NCI-H460 (cell line): ENCODE measurements at regions not wholly inside any gene's neighbourhood (a gene's known extent, or its start where the extent isn't known, plus 50 kb on each side); places are given as distances from the start of the nearest gene placed in this dataset.
"Not testable (repeated sequence)": the region's sequence is repeated elsewhere in the genome, so short reads cannot be mapped to it uniquely, and the experiment has no call there.

Experiments used
- DNase-seq: peaks from one replicate; pipeline ENCODE4 v3.0.0-alpha.2; 2016; ENCODE audit warnings: low read depth; ENCODE audit errors: extremely low read depth

DNA sequence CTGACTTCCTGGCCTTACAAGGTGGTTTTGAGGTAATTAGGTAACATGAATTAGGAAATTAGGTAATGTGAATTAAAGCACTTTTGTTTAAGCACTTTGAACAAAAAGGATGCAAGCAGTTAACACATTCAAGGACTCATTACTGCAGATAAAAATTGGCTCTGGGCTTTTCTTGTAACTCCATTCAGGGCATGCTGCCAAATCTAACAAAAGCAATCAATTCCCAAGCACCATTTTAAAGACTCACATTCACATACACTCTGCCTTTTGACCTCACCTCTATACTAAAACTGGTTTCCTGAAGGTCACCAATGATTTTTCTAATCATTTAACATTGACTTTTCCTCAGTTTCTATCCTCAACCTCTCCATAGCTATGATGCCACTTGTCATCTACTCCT is 251.2 kb upstream of the RHOBTB1 start:
- DNase-seq: no peak

DNA sequence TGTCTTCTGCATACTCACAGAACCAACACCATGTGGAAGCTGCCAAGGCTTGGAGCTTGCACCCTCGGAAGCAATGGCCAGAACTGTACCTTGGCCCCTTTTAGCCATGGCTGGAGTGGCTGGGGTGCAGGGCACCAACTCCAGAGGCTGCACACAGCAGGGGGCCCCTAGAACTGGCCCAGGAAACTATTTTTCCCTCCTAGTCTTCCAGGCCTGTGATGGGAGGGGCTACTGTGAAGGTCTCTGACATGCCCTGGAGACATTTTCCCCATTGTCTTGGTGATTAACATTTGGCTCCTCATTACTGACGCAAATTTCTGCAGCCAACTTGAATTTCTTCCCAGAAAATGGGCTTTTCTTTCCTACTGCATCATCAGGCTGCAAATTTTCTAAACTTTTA is 248.6 kb upstream of the RHOBTB1 start:
- DNase-seq: not testable (repeated sequence)

DNA sequence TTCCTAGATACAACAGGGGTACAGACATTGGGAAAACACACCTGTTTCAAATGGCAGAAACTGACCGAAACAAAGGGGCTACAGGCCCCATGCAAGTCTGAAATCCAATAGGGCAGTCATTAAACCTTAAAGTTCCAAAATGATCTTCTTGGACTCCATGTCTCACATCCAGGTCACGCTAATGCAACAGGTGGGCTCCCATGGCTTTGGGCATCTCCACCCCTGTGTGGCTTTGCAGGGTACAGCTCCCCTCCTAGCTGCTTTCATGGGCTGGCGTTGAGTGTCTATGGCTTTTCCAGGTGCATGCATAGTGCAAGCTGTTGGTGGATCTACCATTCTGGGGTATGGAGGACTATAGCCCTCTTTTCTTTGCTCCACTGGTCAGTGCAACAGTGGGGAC is 248.1 kb upstream of the RHOBTB1 start:
- no peak for DNase-seq

DNA sequence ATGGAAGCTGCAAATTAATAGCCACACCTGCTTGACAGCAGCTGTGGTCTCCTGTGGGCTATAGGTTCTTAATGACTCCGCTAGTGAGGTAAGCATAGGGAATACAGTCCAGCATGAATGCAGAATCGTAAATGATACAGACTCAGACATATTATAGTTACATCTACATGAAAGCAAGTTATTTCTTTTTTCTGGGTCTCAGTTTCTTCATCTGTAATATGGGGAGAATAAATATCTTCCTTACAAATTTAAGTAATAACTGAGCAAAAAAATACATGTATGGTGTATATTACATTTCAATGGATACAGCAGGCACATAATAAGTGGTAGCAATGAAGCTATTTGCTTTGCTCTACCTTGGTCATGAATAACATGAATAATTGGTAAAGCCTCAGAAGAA is 245.9 kb upstream of the RHOBTB1 start:
- no peak for DNase-seq

DNA sequence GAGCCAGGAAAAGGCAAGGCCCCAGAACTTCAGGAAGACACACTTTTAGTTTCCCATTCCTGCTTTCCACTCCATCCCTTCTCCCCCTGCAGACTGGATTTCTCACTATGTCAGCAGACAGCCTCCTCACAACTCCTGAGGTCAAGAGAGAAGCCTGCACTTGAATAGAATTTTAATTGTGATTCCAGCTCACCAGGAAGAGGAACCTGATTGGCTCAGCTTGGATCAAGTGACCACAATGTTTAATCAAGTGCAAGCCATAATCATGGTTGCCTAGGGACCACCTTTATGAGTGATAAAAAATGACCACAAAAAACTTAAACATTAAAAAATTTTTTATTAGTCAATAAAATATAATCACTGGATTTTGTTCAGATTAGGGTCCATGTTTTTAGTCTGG is 244.7 kb upstream of the RHOBTB1 start:
- no peak for DNase-seq

DNA sequence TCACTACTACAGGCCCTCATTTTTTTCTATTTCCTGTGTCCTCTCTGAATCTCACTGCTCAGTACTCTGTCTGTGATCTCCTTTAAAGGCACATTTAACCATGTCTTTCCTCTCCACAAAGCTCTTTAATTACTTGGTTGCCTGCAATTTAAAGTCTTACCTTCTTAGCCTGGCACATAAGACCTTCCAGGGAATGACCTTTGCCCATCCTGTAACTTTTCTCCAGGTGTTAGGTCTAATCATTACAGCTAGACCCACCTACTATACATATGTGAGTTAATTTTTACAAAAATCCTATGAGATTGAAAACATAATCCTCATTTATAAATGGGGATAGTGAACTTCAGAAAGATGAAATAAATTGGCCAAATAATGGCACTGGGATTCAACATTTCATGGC is 244.1 kb upstream of the RHOBTB1 start:
- DNase-seq: no peak

DNA sequence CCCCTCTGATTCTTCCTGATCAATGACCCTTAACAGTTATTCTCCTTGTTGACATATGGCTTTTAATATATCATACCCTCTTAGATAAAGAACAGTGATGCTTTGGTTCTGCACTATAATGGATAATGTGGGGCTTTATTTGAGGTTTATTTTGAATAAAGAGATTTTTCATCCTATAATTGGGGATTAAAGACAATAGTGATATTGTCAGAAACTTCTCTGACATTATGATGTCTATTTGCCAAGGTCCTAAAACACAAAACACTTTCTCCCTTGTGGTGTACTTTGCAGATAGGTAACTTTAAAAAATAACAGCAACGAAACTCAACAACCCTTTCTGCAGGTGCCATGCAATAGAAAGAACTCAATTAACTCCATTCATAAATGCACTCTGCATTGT is 243.6 kb upstream of the RHOBTB1 start:
- DNase-seq: no peak

DNA sequence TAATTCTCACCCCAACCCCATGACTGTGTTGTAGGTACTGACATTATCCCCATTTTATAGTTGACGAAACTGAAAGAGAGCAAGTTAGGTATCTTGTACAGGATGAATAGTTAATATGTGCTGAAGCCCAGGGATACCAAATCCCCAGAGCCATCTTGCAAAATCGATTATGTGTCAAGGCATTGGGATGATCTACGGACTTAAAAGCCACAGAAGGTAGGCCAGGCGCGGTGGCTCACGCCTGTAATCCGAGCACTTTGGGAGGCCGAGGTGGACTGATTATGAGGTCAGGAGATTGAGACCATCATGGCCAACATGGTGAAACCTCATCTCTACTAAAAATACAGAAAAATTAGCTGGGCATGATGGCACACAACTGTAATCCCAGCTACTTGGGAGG is 242.4 kb upstream of the RHOBTB1 start:
- no peak for DNase-seq

DNA sequence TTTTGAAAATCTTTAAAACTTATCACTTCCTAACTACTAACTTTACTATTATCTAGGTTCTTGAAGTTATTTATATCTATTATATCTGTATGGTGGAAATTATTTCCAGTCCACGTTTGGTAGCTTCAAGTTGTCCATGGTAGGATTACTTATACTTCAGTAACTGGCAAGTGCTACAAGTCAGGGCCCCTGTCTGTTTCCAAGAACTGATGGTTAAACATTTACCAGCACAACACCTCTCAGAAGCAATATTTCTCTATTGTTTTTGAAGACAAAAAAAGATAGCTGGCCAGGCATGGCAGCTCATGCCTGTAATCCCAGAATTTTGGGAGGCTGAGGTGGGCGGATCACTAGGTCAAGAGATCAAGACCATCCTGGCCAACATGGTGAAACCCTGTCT is 240.4 kb upstream of the RHOBTB1 start:
- DNase-seq: no peak

DNA sequence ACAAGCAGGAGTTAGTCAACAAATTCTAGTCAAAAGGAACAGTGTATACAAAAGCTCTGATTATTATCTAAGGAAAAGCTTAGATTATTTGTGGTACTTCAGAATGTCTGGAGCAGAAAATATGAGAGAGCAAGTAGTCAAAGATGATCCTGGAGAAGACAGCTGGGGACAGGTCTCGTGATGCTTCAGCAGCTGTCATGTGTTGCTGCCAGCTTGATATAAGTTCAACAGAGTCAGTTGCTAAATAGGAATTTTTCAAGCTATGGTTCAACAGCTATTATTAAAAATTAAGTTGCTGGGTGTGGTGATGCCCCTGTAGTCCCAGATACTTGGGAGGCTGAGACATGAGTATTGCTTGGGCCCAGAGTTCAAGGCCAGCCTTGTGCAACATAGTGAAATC is 240.0 kb upstream of the RHOBTB1 start:
- DNase-seq: no peak

DNA sequence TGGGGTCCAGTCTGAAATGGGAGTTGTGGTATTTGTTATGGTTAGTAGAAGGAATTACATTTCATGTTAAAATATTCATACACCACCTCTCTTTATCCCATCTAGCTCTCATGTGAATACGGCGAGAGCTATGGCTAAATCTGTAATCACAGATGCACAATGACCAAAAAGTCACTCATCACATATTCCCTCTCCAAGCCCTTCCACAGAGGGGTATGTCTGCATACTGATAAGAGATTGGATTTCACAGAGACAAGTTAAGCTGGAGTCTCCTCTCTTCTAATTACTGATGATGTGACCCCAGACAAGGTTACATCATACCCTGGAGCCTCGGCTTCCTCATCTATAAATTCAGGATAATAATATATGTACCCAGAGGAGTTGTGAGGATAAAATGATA is 237.8 kb upstream of the RHOBTB1 start:
- DNase-seq: no peak

DNA sequence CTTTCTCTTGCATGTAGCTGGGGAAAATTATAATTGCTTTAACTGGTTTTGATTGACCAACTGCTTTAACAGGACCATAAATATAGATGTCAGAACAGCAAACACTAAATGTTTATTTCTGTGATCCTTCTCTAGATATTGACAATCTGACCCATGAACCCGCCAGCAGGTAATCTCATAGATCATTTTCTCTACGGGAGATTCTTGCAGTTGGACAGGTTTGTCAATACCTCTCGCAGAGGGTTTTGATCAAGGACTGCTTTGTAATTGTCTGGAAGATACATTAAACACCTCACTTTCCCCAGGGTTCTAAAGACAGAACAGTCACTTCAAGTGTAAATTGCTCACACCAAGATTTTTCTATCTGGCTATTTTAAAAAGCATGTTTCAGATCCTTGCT is 235.8 kb upstream of the RHOBTB1 start:
- DNase-seq: no peak

DNA sequence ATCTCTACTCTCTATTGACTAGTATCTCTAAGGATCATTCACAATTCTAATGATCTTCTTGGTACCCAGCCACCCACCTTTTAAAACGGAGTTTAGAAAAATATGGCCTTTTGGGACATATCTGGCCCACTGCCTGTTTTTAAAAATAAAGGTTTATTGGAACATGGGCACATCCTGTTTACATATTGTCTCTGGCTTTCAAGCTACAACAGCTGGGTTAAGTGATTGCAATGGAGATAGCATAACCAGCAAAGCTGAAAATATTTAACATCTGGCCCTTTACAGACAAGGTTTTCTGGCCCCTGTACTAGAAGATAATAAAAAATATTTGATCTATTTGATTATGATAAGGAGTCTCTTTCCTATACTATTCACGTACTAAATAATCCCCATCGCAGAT is 232.4 kb upstream of the RHOBTB1 start:
- no peak for DNase-seq

DNA sequence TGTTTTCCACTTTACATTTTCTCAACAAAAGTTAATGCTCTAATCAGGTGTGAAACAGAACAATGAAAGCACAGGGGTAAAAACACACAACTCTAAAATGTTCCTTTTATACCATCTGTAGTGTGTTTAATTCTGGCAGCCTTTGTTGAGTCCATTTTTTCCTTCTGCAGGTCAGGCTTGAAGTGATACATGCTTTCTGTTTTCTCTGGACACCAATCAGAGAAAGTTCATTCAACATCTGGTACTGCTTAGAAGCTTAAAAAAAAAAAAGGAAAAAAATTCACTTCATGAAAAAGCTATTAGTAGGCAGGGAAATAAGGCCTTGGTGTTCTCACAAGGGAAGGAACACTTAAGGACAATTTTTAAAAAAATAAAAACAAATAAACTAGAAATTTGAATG is 231.3 kb upstream of the RHOBTB1 start:
- no peak for DNase-seq

DNA sequence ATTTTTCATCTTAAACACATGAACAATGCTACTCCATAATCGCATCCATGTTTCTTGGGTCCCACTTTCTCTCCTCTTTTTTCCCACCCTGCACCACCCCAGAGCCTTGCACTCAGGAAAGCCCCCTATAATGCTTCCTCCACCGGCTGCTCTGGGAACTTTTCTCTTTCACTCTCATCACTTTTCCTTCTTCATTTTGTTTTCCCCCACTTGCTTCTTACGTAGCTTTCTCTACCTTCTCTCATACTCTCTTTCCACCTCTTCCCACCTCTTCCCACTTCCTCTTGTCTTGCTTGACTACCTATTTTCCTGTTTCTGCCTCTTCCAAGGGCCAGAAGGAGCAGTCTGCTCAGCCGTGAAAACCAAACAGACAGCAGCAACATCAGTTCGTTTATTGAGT is 229.5 kb upstream of the RHOBTB1 start:
- no peak for DNase-seq

DNA sequence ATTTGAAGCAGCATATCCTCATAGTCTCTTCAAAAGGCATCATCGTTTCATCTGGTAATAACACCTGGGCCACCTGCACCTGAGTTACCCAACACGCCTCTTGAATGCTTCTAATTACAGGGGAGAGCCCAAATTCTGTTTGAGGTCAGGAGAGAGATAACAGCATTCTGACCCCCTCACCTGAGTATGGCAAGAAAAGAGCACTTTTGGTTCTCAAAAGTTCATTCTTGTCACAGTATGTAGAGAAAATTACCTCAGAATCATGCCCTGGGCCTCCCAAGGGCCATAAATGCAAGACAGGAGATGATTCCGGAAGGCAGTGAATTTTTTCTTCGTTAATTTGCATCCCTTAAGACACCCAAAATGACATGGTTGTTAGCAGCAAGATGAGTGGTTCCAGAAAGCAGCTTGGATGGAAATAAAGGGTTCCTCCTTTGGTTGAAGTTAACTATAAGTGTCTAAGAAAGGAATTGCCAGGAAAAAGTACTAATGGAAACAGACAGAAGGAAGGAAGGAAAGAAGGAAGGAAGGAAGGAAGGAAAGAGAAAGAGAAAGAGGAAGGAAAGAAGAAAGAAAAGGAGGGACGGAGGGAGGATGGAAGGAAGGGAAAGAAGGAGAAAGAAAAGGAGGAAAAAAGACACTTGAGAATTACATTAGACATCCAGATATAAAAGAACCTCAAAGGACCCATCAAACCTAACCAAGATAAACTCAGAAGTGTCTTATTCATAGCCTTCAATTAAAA is 228.4 kb upstream of the RHOBTB1 start:
- no peak for DNase-seq

DNA sequence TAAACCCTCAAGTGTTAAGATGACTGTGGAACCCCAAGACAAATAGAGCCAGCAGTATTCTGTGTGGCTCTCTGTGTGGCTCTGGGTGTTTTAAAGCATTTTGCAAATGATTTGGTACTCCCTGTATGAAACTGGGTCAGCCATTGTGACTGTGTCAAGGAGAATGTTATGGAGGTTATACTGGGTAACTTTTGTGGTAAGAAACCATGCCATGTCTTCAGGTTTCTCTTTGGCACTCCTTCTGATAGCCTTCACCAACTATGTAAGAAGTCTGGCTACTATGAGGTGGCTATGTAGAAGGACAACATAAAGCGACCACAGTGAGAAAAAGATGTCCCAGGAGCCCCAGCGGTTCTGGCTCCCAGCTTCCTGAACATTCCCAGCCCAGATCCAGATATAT is 226.6 kb upstream of the RHOBTB1 start:
- DNase-seq: no peak

DNA sequence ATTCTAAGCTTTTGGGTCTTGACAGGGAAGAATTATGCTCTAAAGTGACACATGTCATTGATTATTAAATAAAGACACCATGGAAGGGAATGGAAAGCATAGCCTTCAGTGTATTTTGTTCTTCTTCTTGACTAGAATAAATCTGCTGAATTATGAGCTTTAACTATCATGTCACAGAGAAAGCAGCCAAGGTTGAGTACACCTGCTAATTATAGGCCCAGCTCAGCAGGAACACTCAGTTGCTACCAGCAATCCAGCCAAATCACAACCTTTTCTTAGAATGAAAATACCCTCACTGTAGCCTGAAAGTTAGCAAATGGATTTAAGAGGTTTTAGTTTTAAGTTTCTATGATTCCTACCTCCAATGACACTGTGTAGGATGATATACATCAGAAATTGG is 225.3 kb upstream of the RHOBTB1 start:
- no peak for DNase-seq

DNA sequence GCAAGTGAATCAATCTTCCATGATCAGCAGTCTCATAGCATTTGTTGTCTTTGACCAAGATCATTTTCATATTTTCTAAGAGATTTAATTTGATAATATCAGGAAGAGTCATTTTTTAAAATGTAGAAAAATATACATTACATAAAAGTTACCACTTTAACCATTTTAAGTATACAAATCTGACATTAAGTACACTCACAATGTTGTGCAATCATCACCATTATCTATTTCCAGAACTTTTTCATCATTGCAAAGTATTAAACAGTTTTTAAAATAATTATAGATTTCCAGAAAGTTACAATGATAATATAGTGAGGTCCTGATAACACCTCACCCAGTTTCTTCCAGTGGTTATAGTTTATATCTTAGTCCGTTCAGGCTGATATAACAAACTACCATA is 222.5 kb upstream of the RHOBTB1 start:
- DNase-seq: no peak

DNA sequence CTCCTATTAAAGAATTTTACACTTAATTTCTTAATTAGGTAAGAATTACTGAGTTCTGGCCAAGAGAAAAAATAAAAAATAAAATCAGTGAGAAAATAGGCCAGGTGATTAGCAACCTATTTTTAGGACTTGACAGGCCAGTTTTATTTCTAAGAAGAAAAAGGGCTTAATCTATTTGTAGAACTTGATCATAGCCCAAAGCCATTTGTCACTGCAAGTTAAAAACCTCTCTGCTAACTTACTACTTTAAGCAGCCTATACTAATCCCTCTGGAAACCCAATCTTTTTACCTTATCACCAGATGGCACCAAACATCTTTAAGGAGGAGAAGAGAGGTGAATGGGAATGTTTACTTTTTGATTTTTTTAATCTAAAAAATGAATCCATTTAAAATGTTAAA is 222.1 kb upstream of the RHOBTB1 start:
- no peak for DNase-seq

DNA sequence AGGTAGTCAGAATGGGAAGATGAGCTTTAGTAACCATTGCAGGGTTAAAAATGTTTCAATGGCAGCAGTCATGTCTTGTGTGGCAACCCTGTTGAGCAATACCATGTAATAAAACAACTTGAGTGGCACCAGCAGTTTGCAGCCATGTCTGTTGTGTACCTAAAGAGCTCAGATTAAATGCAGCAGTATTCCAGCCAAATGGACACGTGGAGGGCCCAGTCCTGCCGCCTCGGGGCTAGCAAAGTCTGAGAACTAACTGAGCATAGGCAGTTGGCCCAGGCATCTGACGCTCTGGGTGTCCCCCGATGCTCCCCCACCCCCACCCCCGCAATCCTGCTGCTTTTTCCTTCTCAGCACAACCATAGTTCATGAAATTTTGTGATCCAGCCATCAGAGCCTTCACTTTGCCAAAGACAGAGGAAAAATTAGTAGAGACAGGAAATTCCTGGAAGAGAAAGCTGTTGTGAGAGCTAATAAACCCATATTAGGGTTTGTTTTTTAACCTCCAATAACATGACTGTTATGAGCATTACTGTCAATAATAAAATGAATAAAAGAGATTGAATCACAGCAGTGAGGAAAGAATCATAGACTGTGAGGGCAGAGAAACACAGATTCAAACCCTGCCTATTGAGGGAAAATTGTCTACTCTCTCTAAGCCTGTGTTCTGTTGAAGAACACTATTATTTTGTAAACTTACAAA is 220.6 kb upstream of the RHOBTB1 start:
- no peak for DNase-seq

DNA sequence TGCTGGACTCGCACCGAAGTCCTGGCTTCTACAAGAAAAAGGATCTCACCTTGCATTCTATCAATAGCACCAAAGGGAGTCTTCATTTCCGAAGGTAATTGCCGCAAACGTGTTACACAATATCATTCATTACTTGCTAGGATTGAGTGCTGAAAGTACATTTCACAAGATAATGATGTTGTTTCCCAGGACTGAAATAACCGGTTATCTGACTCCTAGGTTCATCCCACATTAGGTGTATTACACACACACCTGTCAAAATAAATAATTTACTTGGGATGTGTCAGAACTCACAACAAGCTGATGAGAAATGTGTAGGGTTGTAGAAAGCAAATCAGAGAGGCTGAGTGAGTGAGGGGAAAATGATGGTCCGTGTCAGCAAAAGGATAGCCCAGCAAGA is 219.4 kb upstream of the RHOBTB1 start:
- no peak for DNase-seq

DNA sequence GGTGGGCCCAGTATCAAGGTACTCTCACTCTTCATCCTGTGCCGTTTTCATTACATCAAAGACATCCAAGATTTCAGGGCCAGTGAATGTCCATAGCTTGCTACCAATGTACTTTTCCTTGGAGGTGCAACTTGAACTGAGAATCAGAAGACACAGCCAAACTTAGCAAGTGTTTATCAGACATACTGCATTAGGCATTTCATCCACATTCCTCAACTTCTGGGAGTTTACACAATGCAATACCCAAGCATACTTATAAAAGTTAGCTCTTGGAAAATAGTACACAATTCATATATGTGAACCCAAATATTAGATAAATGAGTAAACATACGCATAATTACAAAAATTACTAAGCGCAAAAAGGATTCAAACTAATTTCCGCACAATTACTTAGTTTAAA is 216.3 kb upstream of the RHOBTB1 start:
- DNase-seq: no peak
